Prostate gland (tissue), 2 donors: ENCODE measurements at regions not wholly inside any gene's neighbourhood (a gene's known extent, or its start where the extent isn't known, plus 50 kb on each side); places are given as distances from the start of the nearest gene placed in this dataset.

ENCODE experiments used
- POLR2A ChIP-seq: fragments of 450-650 bp; IDR thresholded peaks from one replicate; pipeline ENCODE4 v1.6.1; 2016; ENCODE audit warnings: antibody characterized with exemption, mild to moderate bottlenecking
- TF ChIP-seq, protein P1 (sequence below), 4 experiments: fragments of 200-600 bp in 2 of 4; fragments of 450-650 bp in 2 of 4; sonication (generic) in 2 of 4; IDR thresholded peaks; 1 replicate in 3 of 4; 2 replicates in 1 of 4; pipeline ENCODE4 v1.5.1; 2016 to 2019; ENCODE audit warnings: antibody characterized with exemption in 4 of 4, mild to moderate bottlenecking in 2 of 4, moderate library complexity in 2 of 4

DNA sequence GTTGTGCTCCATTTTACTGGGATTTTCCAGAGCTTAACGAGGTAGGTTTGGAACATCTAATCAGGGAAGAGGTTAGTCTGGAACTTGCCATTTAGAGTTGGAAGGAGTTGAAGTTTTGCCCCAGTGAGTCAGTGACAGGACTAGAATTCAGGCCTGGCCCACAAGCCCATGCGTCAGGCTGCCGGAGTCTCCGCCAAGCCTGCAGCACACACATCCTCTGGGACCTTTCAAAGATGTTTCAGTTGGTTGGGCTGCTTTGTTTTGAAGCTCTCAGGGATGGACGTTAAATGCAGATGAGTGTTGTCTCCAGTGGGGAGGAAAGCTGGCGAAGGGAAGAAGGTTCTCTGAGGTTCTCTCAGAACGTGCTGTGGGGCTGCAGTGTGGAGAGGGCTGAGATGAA is 147.0 kb downstream of the PSAT1 start:
- TF ChIP-seq POLR2A: no peak
- TF ChIP-seq, protein P1, sequence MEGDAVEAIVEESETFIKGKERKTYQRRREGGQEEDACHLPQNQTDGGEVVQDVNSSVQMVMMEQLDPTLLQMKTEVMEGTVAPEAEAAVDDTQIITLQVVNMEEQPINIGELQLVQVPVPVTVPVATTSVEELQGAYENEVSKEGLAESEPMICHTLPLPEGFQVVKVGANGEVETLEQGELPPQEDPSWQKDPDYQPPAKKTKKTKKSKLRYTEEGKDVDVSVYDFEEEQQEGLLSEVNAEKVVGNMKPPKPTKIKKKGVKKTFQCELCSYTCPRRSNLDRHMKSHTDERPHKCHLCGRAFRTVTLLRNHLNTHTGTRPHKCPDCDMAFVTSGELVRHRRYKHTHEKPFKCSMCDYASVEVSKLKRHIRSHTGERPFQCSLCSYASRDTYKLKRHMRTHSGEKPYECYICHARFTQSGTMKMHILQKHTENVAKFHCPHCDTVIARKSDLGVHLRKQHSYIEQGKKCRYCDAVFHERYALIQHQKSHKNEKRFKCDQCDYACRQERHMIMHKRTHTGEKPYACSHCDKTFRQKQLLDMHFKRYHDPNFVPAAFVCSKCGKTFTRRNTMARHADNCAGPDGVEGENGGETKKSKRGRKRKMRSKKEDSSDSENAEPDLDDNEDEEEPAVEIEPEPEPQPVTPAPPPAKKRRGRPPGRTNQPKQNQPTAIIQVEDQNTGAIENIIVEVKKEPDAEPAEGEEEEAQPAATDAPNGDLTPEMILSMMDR (IDR thresholded peaks at IDR 0.05): no peak
